Effector memory CD8-positive, alpha-beta T cell (primary cell): ENCODE measurements at regions not wholly inside any gene's neighbourhood (a gene's known extent, or its start where the extent isn't known, plus 50 kb on each side); places are given as distances from the start of the nearest gene placed in this dataset.

ENCODE experiments used
- ATAC-seq: fragments of 150-1000 bp; cut with Tn5 transposase; replicated peaks from 2 replicates; pipeline ENCODE4 v1.10.0; 2021; ENCODE audit warnings: mild to moderate bottlenecking, moderate library complexity
- DNase-seq, 3 experiments: peaks; one replicate each; pipeline ENCODE4 v3.0.0; 2021
- H3K27ac Mint-ChIP-seq, 2 donors: one replicate each; pipeline ENCODE4 v1.8.0; 2022; ENCODE audit warnings: mild to moderate bottlenecking in 2 of 2, mixed read lengths in 2 of 2, moderate library complexity in 2 of 2
- H3K27me3 Mint-ChIP-seq, 2 donors: one replicate each; pipeline ENCODE4 v1.8.0; 2022; ENCODE audit warnings: mixed read lengths in 2 of 2
- H3K36me3 Mint-ChIP-seq: one replicate; pipeline ENCODE4 v1.8.0; 2022; ENCODE audit warnings: mild to moderate bottlenecking, moderate library complexity, mixed read lengths; ENCODE audit not compliant: insufficient read depth
- H3K4me1 Mint-ChIP-seq, 2 donors: one replicate each; pipeline ENCODE4 v1.8.0; 2022; ENCODE audit warnings: low read depth in 2 of 2, mixed read lengths in 2 of 2
- H3K4me3 Mint-ChIP-seq, 2 donors: one replicate each; pipeline ENCODE4 v1.8.0; 2022; ENCODE audit warnings: mild to moderate bottlenecking in 2 of 2, mixed read lengths in 2 of 2, moderate library complexity in 2 of 2
- H3K9me3 Mint-ChIP-seq, 2 donors: one replicate each; pipeline ENCODE4 v1.8.0; 2022; ENCODE audit warnings: mixed read lengths in 2 of 2

DNA sequence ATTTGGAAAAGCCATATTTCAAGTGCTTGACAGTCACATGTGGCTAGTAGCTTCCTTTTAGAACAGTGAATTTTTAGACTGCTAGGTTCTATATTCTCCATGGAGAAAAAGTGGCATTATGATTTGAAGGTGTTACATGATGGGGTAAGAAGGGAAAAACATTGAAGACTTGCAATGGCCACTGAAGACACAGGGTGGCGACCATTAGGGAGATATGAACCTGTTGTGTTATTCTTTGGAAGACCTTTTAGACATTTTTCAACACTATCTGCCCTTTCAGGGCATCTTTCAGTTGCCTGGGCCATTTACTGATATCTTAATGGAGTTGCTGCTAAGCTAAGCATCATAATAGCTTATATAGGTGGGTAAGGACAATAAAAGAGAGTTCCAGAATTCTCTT, 1387.2 kb downstream of the SUCLG1 start:
- H3K4me1 Mint-ChIP-seq = no peaks in the 10 kb centered on the region
- H3K27me3 Mint-ChIP-seq = no peaks in the 10 kb centered on the region
- no peaks in the 10 kb centered on the region for H3K36me3 Mint-ChIP-seq
- H3K27ac Mint-ChIP-seq = no peak overlapping the region
- DNase-seq (no peak), ATAC-seq (no peak)
- H3K9me3 Mint-ChIP-seq = peaks cover 13 to 27% of the 10 kb centered on the region in 2 donors
- H3K4me3 Mint-ChIP-seq = no peak overlapping the region

DNA sequence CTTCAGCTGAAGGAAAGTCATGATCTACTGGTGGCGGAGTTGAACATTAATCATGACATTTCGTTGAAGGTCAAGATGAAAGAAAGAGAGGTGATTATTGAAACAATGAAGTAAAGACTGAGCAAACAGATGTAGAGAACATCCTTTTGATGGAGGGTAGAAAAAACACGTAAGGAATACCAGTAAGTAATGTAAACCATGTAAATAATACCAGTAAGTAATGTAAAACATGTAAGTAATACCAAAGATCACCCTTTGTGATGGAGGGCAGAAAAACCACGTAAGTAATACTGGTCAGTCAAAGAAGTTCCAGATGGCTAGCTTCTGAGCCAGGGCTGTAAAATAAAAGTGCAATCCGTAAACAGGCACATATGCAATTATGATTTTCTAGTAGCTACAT, 1387.7 kb downstream of the SUCLG1 start:
- Mint-ChIP-seq H3K27me3 (no peaks in the 10 kb centered on the region), H3K4me1 (no peaks in the 10 kb centered on the region), H3K36me3 (no peaks in the 10 kb centered on the region), H3K27ac (no peak overlapping the region), H3K4me3 (no peak overlapping the region), H3K9me3 (peaks cover 13 to 27% of the 10 kb centered on the region in 2 donors)
- DNase-seq (no peak), ATAC-seq (no peak)

DNA sequence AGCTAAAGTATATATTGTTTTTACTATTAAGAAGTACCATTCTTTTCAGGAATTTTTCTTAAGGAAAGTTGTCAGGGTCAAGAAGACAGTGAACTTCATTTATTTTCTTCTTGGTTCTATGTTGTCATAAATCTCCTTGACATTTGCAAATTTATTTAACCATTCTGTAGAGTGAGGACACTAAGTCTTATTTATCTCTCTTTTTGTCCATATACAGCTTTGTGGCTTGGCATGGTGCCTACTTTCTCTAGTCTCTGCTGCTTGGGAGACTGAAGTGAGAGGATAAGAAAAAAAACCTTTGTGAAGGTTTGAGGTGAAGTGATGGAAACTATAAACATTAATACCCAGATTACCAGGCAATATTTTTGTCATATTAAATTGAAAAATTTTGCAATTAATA, 1389.4 kb downstream of the SUCLG1 start:
- H3K9me3 Mint-ChIP-seq = peaks cover 11 to 13% of the 10 kb centered on the region in 2 donors
- no peak overlapping the region for H3K27ac Mint-ChIP-seq
- H3K27me3 Mint-ChIP-seq = no peaks in the 10 kb centered on the region
- H3K4me1 Mint-ChIP-seq = no peaks in the 10 kb centered on the region
- H3K4me3 Mint-ChIP-seq = no peak overlapping the region
- H3K36me3 Mint-ChIP-seq = no peaks in the 10 kb centered on the region
- DNase-seq (no peak), ATAC-seq (no peak)

DNA sequence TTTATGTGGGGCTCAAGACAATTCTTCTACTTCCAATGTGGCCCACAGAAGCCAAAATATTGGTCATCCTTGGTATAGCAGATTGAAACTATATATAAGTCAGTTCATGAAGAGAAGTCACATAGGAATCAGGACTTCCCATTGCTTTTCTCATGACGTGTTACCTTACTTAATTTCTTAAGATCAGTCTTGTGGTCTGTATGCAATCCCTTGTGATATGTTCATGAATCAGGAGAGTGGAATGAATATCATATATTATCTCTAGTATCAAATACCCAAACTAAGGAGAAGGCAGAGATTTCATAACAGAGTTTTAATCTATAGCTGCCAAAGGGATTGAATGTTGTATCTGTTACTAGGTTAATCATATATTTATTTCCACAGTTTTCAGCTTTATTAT, 1390.4 kb downstream of the SUCLG1 start:
- DNase-seq = no peak
- Mint-ChIP-seq H3K4me3 (no peak overlapping the region), H3K9me3 (peaks cover 10 to 11% of the 10 kb centered on the region in 2 donors), H3K4me1 (no peaks in the 10 kb centered on the region), H3K36me3 (no peaks in the 10 kb centered on the region), H3K27ac (no peak overlapping the region), H3K27me3 (no peaks in the 10 kb centered on the region)
- ATAC-seq = no peak

DNA sequence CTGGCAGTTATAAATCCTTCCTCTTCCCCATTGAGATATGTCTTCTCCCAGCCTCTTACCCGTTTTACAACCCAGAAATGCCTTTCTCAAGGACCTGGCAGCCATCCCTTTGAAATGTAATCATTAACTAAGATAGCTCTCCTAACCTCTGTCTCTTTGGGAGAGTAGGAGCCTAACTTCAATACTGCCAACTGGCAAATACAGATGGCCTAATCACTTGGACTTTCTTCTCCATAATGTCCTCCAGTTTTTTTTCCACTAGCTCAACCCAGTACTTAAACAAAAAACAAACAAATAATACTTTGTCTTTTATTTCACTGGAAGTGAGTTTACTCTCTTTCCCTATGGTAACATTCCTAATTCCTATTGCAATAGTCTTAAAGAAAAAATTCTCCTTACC, 1391.1 kb downstream of the SUCLG1 start:
- Mint-ChIP-seq H3K4me3 (no peak overlapping the region), H3K36me3 (no peaks in the 10 kb centered on the region), H3K27ac (no peak overlapping the region), H3K4me1 (no peaks in the 10 kb centered on the region), H3K27me3 (no peaks in the 10 kb centered on the region), H3K9me3 (peaks cover 7 to 11% of the 10 kb centered on the region in 2 donors)
- ATAC-seq = no peak
- DNase-seq = no peak

DNA sequence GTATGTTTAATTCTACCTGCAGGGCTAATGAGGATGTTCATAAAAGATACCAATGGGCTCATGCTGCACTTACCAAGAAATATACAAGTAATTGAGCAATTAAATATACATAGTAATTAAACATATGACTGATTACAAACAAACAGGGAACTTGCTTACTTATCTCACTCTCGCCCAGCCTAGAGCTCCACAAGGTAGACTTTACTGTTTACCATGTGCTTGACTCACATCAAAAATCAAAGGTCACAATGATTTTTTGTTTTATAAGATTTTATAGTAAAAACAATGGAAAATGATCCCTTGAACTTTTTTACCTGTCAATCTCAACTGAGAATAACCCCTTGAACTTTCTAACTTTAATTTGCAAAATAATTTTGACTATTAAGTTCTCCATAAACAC, 1395.1 kb downstream of the SUCLG1 start:
- no peak for DNase-seq
- no peak for ATAC-seq
- Mint-ChIP-seq H3K27me3 (no peaks in the 10 kb centered on the region), H3K4me1 (no peaks in the 10 kb centered on the region), H3K36me3 (no peaks in the 10 kb centered on the region), H3K9me3 (peaks cover 2 to 11% of the 10 kb centered on the region in 2 donors), H3K27ac (no peak overlapping the region), H3K4me3 (no peak overlapping the region)

DNA sequence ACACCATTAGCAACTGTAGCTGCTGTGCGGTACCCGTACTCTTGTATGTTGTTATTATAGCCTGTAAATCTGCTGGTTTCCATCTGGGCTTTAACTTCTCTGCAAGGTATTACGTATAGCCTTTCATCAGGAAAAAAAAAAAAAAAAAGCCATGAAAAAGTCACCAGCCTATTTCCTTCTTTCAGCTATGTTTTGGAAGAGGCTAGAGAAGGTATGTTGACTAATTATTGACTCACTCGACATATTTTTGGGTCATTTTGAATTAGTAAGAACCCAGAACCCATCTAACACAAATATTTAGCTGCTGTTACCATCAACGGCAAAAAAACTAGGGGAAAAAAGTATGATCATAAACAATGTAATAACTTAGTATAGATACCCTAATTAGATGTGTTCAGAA, 1395.6 kb downstream of the SUCLG1 start:
- Mint-ChIP-seq H3K4me3 (no peak overlapping the region), H3K36me3 (no peaks in the 10 kb centered on the region), H3K9me3 (peaks cover 2 to 11% of the 10 kb centered on the region in 2 donors), H3K27me3 (no peaks in the 10 kb centered on the region), H3K4me1 (no peaks in the 10 kb centered on the region), H3K27ac (no peak overlapping the region)
- ATAC-seq (no peak), DNase-seq (no peak)

DNA sequence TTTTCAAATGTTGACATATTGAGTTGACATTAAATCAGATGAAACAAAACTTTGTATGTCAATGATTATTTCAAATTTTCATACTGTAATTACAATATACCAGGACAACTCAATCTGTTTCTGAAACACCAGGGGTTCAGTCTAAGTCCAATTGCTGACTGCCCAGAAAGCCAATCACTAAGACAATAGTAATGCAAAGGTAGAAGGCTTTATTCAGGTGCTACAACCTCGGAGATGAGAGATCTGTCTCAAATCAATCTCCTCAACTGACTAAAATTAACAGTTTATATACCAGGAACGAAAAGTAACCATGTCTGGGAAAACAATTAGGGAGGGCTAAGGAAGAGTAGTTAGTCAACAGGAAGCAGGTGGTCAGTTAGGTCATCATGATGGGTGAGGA, 1400.4 kb downstream of the SUCLG1 start:
- ATAC-seq (no peak), DNase-seq (no peak)
- Mint-ChIP-seq H3K9me3 (no peaks in the 10 kb centered on the region), H3K4me1 (no peaks in the 10 kb centered on the region), H3K27me3 (no peaks in the 10 kb centered on the region), H3K36me3 (no peaks in the 10 kb centered on the region), H3K27ac (no peak overlapping the region), H3K4me3 (no peak overlapping the region)

DNA sequence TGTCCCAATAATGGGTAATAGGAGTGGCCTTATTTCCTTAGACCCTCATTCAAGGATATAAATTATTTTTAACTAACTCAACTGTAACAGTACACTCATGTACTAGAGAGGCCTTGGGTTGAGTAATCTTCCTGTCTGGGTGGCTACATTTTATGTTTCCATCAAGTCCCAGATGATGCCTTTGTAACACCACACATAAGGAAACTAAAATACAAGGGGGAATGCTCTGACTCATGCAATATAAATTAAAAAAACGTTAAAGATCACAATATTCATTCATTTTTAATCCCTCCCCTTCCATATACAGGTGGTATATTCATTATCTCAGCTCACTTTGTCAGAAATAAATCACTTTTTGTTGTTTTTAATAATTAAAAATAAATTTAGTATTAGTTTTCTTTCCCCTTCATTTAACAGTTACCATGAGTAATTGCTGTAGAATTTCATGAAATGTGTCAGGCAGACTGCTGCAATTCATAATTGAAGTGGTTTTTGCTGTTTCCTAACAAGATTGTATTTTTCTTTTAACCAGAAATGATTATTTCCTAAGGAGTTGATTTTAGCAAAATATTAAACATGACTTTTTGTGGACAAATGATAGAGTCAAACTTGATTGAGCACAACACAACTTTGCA, 1403.6 kb downstream of the SUCLG1 start:
- H3K9me3 Mint-ChIP-seq = peaks cover 0 to 6% of the 10 kb centered on the region in 2 donors
- H3K27me3 Mint-ChIP-seq = no peaks in the 10 kb centered on the region
- DNase-seq = no peak
- H3K4me1 Mint-ChIP-seq = no peaks in the 10 kb centered on the region
- no peak overlapping the region for H3K27ac Mint-ChIP-seq
- no peak overlapping the region for H3K4me3 Mint-ChIP-seq
- no peaks in the 10 kb centered on the region for H3K36me3 Mint-ChIP-seq
- ATAC-seq = no peak

DNA sequence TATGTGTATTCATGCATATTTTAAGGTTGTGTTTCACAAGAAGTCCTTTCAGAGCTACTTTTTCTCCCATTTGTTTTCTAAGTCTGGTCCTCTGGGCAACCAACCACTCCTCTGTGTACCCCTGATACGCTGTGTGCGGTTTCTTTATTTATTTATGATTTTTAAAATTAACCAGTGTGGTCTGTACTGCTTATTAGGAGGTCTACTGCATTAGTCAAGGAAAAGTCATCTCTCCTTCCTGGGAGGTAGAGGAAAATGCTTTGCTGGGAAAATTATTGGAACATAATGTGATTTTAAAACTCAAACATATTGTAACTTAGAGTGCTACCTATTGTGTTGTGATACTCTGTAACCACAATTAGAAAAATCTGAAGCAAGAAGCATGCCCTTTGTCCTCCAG, 1404.3 kb downstream of the SUCLG1 start:
- H3K27me3 Mint-ChIP-seq = no peaks in the 10 kb centered on the region
- DNase-seq (no peak), ATAC-seq (no peak)
- H3K4me1 Mint-ChIP-seq = no peaks in the 10 kb centered on the region
- peaks cover 0 to 6% of the 10 kb centered on the region in 2 donors for H3K9me3 Mint-ChIP-seq
- no peaks in the 10 kb centered on the region for H3K36me3 Mint-ChIP-seq
- H3K27ac Mint-ChIP-seq = no peak overlapping the region
- no peak overlapping the region for H3K4me3 Mint-ChIP-seq

DNA sequence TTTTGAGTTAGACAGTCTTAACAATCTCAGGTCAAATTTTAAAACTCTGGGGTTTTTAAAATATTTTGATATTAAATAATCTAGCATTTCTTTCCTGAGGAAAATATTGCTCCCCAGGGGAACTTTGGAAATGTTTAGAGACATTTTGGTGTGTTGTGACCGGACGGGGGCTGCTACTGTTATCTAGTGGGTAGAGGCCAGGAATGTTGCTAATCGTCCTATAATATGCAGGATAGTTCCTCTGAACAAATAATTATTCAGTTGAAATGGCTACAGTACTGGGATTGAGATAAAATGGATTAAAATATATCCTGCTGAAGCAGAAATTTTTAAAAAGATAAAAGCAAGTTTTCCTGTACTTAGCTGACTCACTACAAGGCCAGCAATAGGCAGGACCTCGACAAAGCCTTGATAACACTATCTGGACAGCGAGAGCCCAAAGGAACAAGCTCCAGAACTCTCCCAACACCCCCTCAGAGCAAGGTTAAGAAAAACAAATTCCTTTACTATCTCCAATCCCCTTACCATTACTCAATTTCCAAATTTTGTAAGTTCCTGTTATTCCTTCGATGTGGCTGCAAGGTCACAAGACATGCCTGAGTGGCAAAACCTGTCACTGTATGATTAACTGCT, 1407.4 kb downstream of the SUCLG1 start:
- no peaks in the 10 kb centered on the region for H3K36me3 Mint-ChIP-seq
- no peaks in the 10 kb centered on the region for H3K27me3 Mint-ChIP-seq
- ATAC-seq (no peak), DNase-seq (no peak)
- H3K9me3 Mint-ChIP-seq = peaks cover 0 to 7% of the 10 kb centered on the region in 2 donors
- no peak overlapping the region for H3K4me3 Mint-ChIP-seq
- H3K27ac Mint-ChIP-seq = no peak overlapping the region
- no peaks in the 10 kb centered on the region for H3K4me1 Mint-ChIP-seq

DNA sequence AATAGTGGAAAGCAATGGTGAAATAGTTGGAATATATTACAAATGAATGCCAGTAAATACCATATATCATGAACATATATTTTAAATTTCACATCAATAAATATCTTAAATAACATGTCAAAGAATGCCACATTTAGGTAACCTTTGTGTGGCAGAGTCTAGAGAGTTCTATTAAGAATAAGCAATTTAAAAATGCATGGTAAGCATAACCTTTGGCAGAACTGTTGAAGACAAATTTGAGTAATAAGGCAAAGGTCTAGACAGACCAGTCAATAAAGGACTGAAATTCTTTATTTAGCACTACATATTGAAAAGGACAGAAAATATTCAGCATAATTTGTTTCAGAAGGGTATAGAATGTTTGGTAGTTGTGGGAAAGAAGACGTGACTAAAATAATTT, 1417.0 kb downstream of the SUCLG1 start:
- ATAC-seq (no peak), DNase-seq (no peak)
- Mint-ChIP-seq H3K27ac (no peak overlapping the region), H3K4me3 (no peak overlapping the region), H3K4me1 (no peaks in the 10 kb centered on the region), H3K27me3 (no peaks in the 10 kb centered on the region), H3K36me3 (peaks cover 3% of the 10 kb centered on the region), H3K9me3 (peaks cover 0 to 7% of the 10 kb centered on the region in 2 donors)

DNA sequence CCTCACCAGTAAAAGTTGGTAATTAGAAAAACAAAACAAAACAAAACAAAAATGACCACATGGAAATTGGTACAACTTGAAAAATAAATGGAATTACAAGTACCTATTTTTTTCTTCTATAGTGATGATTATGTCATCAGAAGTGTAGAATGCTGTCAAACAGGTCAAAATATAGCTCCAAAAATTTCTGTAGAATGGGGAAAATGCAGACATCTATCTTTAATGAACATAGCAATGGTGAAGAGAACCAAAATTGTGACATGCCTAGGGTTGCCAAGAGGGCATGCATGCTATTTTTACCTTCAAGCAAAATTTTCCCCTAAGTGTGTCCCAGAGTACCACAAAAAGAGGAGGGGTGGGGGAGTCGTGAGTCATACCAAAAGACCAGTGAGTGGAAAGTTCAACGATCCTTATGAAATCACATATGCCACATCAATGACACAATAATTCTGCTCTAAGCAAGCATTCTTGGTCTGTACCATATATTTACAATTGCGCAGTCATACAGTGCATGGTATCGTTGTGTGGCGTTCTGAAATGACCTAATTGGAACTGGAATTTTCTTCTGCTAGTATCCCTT, 1436.4 kb downstream of the SUCLG1 start:
- DNase-seq = no peak
- H3K4me1 Mint-ChIP-seq = no peaks in the 10 kb centered on the region

DNA sequence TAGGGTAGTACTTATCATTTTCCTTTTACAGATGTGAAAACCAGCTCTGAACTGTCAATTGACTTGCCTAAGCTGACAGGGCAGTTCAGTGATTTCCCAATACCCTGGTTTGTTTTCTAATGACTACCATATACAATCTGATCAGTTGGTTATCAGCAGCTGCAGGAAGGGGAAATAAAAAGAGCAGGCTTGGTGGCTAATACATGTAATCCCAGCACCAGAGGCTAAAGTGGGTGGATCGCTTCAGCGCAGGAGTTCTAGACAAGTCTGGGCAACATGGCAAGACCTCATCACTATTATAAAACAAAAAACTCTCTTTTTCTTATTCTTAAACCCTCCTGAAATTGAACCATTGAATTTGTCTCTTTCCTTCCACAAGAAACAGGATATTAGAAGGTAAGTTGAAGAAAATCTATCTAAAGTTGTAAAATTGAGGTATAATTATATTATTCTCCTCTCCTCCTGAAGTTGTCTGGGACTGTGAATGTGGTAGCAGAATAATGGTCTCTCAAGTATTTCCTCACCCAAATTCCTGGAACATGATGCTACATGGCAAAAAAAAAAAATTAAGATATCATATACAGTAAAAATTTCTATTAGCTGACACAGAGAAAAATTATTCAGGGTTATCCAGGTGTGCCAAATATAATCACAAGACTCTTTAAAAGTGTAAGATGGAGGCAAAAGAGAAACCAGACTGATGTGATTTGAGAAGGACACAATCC, 1441.6 kb downstream of the SUCLG1 start:
- no peak overlapping the region for H3K4me3 Mint-ChIP-seq

More for the DNA sequence above, 1436.4 kb downstream of the SUCLG1 start:
- Mint-ChIP-seq H3K4me3 (no peak overlapping the region), H3K36me3 (no peaks in the 10 kb centered on the region), H3K9me3 (peaks cover 7 to 29% of the 10 kb centered on the region in 2 donors), H3K27me3 (no peaks in the 10 kb centered on the region), H3K27ac (no peak overlapping the region)
- no peak for ATAC-seq

More for the DNA sequence above, 1441.6 kb downstream of the SUCLG1 start:
- DNase-seq = no peak
- no peak for ATAC-seq
- peaks cover 5 to 26% of the 10 kb centered on the region in 2 donors for H3K9me3 Mint-ChIP-seq
- H3K36me3 Mint-ChIP-seq = peaks cover 2% of the 10 kb centered on the region
- H3K4me1 Mint-ChIP-seq = no peaks in the 10 kb centered on the region
- no peak overlapping the region for H3K27ac Mint-ChIP-seq
- H3K27me3 Mint-ChIP-seq = no peaks in the 10 kb centered on the region
